LNCAP (cell line): ENCODE measurements at regions not wholly inside any gene's neighbourhood (a gene's known extent, or its start where the extent isn't known, plus 50 kb on each side); places are given as distances from the start of the nearest gene placed in this dataset.

Experiments
- TF ChIP-seq, protein P1 (sequence below): fragments of 450-650 bp; IDR thresholded peaks from 2 replicates; pipeline ENCODE4 v1.5.1; 2017; ENCODE audit warnings: mild to moderate bottlenecking

DNA sequence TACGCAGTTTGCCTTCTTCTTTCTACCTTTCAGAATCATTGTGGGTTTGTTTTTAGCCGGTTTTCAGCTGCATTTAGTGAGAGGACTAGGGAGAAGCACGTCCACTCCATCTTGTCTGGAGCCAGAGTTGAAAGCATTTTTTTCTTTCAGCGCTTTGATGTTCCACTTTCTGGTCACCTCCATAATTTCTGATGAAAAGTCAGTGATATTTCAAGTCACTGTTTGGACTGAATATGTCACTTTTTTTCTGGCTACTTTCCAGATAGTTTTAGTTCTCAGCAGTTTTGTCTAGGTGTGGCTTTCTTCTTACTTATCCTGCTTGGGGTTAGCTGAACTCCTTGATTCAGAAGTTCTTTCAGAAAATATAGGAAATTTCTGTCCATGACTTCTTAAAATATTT is 123.9 kb upstream of the IER5L start:
- TF ChIP-seq, protein P1, sequence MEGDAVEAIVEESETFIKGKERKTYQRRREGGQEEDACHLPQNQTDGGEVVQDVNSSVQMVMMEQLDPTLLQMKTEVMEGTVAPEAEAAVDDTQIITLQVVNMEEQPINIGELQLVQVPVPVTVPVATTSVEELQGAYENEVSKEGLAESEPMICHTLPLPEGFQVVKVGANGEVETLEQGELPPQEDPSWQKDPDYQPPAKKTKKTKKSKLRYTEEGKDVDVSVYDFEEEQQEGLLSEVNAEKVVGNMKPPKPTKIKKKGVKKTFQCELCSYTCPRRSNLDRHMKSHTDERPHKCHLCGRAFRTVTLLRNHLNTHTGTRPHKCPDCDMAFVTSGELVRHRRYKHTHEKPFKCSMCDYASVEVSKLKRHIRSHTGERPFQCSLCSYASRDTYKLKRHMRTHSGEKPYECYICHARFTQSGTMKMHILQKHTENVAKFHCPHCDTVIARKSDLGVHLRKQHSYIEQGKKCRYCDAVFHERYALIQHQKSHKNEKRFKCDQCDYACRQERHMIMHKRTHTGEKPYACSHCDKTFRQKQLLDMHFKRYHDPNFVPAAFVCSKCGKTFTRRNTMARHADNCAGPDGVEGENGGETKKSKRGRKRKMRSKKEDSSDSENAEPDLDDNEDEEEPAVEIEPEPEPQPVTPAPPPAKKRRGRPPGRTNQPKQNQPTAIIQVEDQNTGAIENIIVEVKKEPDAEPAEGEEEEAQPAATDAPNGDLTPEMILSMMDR: no peak

DNA sequence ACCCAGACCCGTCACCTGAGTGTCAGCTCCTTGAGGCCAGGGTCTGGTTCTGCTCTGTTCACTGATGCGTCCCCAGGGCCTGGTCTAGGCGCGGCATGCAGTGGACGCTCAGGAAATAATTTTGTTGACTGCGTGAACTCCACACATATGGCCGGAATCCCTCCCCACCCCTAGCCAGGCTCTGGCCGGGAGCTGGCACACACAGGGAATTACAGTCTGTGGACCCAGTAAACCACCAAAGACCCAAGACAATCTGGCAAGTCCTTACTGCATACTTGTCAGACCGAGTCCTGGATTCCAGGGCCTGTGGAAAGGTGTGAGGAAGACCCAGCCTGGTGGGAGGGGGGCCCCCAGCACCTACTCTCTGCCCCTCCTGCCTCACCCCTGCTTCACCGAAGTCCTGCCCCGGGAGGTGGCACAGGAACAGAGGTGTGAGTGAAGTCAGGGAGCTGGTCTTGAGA is 113.0 kb upstream of the IER5L start:
- TF ChIP-seq, protein P1: no peak

DNA sequence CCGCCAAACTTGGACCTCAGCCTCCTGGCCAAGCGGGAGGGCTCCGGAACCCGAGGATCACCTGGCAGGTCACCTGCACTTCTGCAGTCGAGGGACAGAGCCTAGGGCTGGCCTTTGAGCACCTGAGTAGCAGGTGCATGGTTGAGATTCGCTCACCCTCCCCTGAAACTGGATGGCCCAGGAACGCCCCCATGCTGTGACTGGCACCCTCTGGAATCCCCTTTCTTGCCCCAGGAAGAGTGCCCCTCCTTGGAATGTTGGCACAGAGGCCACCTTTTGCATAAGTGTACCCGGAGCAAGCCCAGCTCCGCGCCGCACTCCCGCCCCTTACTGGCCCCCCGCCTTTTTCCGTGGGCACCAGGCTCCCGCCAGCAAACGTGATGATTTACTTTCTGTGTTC is 112.5 kb upstream of the IER5L start:
- TF ChIP-seq, protein P1: no peak

DNA sequence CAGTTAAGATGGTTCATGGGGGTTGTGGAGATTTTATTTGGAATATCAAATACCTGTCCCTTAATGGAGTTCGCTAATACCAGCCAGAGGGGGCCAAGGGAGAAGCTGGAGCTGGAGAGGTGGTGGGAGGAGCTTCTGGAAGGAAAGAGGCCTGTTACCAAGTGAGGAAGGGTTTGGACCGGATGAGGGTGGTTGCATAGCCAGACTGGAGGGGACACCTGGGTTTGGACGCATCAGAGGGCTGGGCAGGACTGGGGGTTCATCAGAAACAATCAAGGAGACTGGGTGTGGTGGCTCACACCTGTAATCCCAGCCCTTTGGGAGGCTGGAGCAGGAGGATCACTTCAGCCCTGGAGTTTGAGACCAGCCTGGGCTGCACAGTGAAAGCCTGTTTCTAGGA is 111.8 kb upstream of the IER5L start:
- TF ChIP-seq, protein P1: no peak

DNA sequence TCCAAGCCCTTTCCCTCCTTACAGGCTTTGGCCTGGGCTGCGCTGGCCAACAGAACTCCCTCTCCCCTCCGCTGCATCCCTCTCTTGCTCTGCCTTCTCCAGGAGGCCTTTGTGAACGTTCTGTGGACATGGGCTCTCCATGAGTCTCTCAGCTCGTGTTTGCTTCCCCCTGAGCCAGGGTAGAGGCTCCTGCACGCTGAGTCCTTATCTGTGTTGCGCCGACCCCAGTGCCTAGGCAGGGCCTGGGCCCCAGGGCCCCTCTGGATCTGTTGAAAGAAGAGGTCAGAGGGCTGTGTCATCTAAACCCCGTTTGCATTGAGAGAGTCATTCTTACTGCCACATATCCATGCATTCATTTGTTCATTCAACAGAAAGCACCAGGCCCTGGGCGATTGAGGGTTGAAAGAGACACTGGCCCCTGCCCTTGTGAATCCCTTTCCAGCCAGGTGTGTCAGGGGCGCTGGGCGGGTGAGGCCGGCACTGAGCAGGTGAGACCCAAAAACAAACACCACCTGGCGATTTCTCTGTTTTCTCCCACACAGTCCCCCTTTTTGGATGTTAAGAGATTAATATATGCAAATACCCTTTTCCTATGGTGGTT is 111.2 kb upstream of the IER5L start:
- TF ChIP-seq, protein P1: no peak

DNA sequence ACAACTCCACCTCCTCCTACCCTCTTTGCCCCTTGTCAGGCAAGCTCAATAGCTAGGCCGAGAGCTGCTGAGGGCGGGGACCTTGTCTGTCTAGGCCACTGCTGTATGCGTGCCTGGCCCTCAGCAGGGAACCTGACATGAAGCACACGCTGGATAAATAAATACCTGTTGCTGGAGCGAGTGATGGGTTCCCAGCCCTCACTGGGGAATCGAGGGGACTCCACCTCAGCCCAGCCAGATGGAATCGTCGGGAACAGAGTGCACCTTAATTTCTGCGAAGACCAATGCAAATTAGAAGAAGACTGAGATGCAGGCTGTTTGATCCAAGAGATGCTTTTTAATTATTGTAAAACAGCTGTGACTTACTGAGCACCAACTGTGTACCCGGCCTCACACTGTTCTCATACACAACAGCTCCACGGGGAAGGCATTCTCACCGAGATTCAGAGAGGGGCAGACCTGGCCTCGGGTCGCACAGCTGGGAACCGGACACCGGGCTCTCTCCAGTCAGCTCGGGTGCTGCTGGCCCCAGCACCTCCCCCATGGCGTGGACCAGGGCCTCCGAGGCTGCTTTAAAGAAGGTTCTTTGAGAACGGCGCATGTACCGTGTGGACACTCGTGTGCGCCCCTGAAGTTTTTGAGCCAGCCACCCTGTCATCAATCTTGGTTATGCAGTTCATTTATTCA is 109.7 kb upstream of the IER5L start:
- TF ChIP-seq, protein P1: no peak

DNA sequence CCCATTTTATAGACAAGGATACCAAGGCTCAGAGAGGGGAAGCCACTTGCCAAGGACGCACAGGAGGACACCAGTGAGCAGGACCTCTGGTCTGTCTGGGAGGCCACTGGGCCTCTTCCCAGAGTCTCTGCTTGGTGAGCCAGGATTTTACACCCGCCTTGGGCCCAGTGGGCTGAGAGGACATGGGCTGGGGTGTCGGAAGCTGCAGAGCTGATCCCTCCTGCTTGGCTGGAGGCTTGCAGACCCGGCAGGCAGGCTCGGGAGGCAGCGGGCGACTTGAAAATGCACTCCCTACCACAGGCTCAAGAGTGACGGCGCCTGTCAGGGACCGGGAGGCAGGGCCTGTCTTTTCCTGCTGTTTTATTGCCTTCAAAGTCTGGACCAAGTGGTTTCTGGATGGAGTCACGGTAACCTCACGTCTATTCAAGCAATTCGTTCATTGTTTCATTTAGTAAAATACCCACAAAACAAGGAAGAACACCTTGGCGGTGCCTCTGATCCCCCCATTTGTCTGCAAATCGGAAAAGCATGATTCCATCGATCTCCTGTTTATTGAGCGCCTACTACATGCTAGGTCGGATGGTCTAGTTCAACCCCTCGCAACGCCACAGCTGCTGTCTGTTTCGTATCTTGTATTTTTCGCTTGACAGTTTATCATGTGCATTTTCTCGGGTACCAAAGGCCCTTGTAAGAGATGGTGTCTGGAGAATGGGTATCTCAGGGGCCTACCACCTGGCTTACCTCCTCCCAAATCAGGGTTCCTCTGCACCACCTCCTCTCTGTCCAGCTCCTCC is 108.1 kb upstream of the IER5L start:
- TF ChIP-seq, protein P1: no peak
